Breast epithelium (tissue), 4 donors: ENCODE measurements at regions not wholly inside any gene's neighbourhood (a gene's known extent, or its start where the extent isn't known, plus 50 kb on each side); places are given as distances from the start of the nearest gene placed in this dataset.
"Not testable (repeated sequence)": the region's sequence is repeated elsewhere in the genome, so short reads cannot be mapped to it uniquely, and the experiment has no call there.

Experiments
- DNase-seq, 2 donors: peaks; one replicate each; pipeline ENCODE4 v3.0.0-alpha.2; 2019; ENCODE audit warnings: low spot score in 2 of 2
- H3K27ac ChIP-seq, 2 donors: fragments of 200-600 bp; sonication (generic) in 1 of 2; one replicate each; pipeline ENCODE4 v1.5.1; 2016 to 2019; ENCODE audit warnings: mild to moderate bottlenecking in 1 of 2
- H3K27me3 ChIP-seq, 2 donors: fragments of 200-600 bp; sonication (generic) in 1 of 2; one replicate each; pipeline versions ENCODE4 v1.5.1 to v1.6.0; 2017 to 2019; ENCODE audit warnings: control low read depth in 1 of 2, mild to moderate bottlenecking in 1 of 2
- H3K36me3 ChIP-seq: fragments of 200-600 bp; one replicate; pipeline ENCODE4 v1.5.1; 2019
- H3K4me1 ChIP-seq, 2 donors: fragments of 200-600 bp; sonication (generic); one replicate each; pipeline ENCODE4 v1.5.1; 2016 to 2019; ENCODE audit warnings: control low read depth in 1 of 2
- H3K4me3 ChIP-seq, 3 donors: fragments of 200-600 bp; sonication (generic); 1 replicate in 2 of 3; 2 replicates in 1 of 3; pipeline ENCODE4 v1.5.1; 2016 to 2019; ENCODE audit warnings: mild to moderate bottlenecking in 3 of 3, moderate library complexity in 2 of 3
- H3K9me3 ChIP-seq, 2 donors: fragments of 200-600 bp; sonication (generic) in 1 of 2; one replicate each; pipeline ENCODE4 v1.5.1; 2016 to 2019; ENCODE audit warnings: control low read depth in 1 of 2
- CTCF ChIP-seq, 3 donors: fragments of 450-650 bp; IDR thresholded peaks; one replicate each; pipeline ENCODE4 v1.5.1; 2016 to 2017; ENCODE audit warnings: antibody characterized with exemption in 3 of 3, mild to moderate bottlenecking in 3 of 3, moderate library complexity in 3 of 3
- POLR2A ChIP-seq: fragments of 450-650 bp; IDR thresholded peaks from one replicate; pipeline ENCODE4 v1.6.1; 2016; ENCODE audit warnings: antibody characterized with exemption, mild to moderate bottlenecking, moderate library complexity
- POLR2AphosphoS5 ChIP-seq, 3 donors: sonication (generic); formaldehyde crosslinking; IDR thresholded peaks; one replicate each; pipeline ENCODE4 v1.6.1; 2017; ENCODE audit warnings: antibody characterized with exemption in 3 of 3
- intact Hi-C: fragments of 100-400 bp; cut with DNase I; formaldehyde crosslinking; loops from one replicate; pipeline ENCODE4 v1.15.1; 2023; ENCODE audit warnings: low total_unique reads

DNA sequence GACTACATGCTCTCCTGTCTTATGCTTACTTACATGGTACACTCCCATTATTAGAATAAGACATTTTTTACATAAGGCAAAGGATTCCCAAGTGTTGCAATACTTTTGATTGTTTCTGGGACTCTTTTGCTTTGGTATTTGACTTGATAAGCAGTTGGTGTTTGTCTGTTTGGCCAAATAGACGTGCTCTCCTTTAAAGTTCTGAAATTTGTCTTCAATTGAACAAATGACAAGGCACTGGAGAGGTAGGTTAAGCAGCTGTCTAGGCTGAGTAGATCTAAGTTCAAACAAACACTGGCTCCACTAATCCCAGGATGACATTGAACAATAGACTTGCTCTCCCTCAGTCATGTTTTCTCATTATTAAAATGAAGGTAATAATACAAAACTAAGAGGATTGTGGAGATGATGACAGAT is 430.5 kb downstream of the STK39 start:
- intact Hi-C loops, result no loop called here
- H3K36me3 ChIP-seq, result no peaks in the 10 kb centered on the region

DNA sequence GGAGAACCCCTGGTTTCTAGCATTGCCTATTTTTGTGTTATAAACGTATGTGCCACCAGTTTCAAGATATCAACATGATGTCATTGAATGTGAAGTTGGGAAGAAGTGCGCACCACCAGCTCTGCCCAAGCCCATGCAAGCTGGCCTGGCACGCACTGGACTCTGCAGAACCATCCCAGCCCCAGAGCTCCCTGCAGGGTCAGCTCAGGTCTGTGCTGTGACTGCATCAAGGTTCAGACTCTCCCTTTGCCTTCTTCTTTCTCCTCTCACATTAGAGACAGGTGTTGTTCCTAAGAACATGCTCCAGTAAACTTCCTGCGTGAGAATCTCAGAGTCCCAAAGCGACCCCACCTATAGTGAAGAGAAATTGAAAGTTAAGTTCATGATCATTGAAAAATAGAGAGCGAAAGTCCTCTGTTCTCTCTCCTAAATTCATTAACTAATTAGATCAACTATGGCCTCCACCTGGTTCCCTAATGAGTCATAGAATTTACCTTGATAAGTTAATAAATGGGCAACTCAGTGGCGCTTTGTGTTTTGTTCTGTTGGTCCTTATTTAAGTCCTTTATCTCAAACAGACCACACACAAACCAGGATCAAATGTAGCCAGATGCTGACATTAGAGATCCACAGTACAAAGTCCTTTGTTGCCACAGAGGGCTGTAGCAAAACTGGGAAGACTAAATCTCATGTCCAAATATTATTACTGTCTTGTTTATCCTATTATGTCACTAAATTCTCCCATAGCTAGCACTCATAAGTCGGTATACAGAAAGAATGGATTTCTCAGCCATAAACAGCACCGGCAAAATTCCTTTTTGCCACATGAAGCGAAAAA is 432.3 kb downstream of the STK39 start:
- no peaks in the 10 kb centered on the region for H3K9me3 ChIP-seq
- no peak for DNase-seq
- H3K27me3 ChIP-seq, result no peaks in the 10 kb centered on the region
- TF ChIP-seq POLR2A, result no peak
- TF ChIP-seq POLR2AphosphoS5 (IDR thresholded peaks at IDR 0.05), result no peak
- TF ChIP-seq CTCF (IDR thresholded peaks at IDR 0.05), result no peak
- intact Hi-C loops, result no loop called here
- H3K4me1 ChIP-seq, result no peaks in the 10 kb centered on the region
- no peak overlapping the region for H3K27ac ChIP-seq
- no peaks in the 10 kb centered on the region for H3K36me3 ChIP-seq
- no peak overlapping the region for H3K4me3 ChIP-seq

More for the DNA sequence above, 430.5 kb downstream of the STK39 start:
- H3K4me3 ChIP-seq, result no peak overlapping the region
- H3K4me1 ChIP-seq, result no peaks in the 10 kb centered on the region
- H3K27ac ChIP-seq, result no peak overlapping the region
- no peaks in the 10 kb centered on the region for H3K27me3 ChIP-seq
- H3K9me3 ChIP-seq, result no peaks in the 10 kb centered on the region
- DNase-seq, result no peak
- TF ChIP-seq POLR2A (no peak), POLR2AphosphoS5 (IDR thresholded peaks at IDR 0.05) (no peak), CTCF (IDR thresholded peaks at IDR 0.05) (no peak)

DNA sequence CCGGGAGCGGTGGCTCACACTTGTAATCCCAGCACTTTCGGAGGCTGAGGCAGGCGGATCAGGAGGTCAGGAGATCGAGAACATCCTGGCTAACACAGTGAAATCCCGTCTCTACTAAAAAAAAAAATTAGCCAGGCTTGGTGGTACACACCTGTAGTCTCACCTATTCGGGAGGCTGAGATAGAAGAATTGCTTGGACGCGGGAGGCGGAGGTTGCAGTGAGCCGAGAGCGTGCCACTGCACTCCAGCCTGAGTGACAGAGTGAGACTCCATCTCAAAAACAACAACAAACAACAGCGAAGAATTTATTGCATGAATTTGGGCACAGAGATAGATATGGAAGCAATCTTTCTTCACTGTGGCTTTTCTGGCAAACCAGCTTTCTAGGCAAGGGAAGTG is 432.9 kb downstream of the STK39 start:
- H3K27ac ChIP-seq, intact Hi-C loops: not testable (repeated sequence)

GRCh38 chr2:167809799-167810198 is 437.6 kb downstream of the STK39 start:
- intact Hi-C loops, H3K27ac ChIP-seq, DNase-seq, H3K4me3 ChIP-seq, H3K4me1 ChIP-seq, H3K36me3 ChIP-seq, H3K9me3 ChIP-seq, H3K27me3 ChIP-seq: not testable (repeated sequence)

More for the DNA sequence above, 432.9 kb downstream of the STK39 start:
- H3K27me3 ChIP-seq, H3K36me3 ChIP-seq, H3K4me3 ChIP-seq, DNase-seq, H3K4me1 ChIP-seq, H3K9me3 ChIP-seq: not testable (repeated sequence)

DNA sequence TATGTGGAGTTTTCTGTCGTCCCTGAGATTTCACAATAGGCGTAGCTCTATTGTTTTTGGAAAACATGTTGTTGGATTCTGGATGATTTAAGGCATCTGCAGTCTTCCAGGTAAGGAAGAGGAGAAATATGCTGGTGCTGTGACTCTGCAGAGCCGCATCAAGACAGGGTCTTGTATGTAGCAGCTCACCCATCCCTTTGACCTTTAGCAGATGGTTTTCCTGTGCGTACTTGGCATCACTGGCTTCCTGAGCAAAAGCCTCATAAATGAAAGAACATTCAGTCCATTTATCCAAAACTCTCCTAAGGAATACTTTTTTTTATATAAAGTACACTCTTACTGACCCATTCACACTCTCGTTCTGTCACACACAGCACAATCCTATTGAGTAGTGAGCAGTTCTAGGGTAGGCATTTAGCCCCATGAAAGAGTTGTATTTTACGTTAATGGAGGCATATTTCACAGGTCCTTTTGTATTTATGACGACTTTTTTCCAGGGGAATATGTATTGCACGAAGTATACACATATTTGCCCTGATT is 443.9 kb downstream of the STK39 start:
- H3K9me3 ChIP-seq, result no peaks in the 10 kb centered on the region
- TF ChIP-seq CTCF (IDR thresholded peaks at IDR 0.05) (no peak), POLR2A (no peak)
- no peaks in the 10 kb centered on the region for H3K36me3 ChIP-seq
- intact Hi-C loops, result no loop called here
- no peak overlapping the region for H3K4me3 ChIP-seq
- H3K4me1 ChIP-seq, result no peaks in the 10 kb centered on the region
- no peak overlapping the region for H3K27ac ChIP-seq
- no peaks in the 10 kb centered on the region for H3K27me3 ChIP-seq
- no peak for DNase-seq

DNA sequence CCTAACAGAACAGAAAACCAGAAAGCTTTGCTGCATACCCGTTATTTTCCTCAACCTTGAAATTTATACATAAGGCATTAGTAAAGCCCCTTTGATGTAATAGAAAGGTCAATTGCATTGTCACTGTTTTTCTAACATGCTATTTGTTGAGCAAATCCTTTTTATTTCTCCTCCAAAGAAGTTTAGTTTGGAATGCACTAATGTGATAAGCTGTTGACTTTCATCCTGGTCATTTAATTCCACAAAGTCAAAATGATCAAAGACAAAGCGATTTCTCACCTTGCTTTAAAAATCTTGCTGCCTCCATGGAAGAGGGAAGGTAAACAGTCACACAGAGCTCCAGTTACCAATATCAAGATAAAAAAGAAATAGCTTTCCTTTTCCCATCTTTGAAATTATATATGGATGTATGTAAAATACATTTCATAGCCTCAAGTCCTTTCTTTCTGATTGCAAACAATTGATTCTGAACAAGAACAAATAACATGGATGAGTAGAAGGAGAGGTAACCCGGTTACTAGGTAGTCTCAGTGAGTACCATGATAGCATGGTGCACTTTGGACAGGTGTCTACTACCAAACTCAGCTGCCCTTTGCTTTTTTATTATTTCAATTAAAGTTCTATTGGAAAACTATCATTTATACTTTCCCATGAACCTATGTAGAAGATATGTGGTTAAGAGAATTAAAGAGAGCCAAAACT is 452.7 kb downstream of the STK39 start:
- H3K27ac ChIP-seq, result no peak overlapping the region
- intact Hi-C loops, result no loop called here
- no peaks in the 10 kb centered on the region for H3K4me1 ChIP-seq
- H3K4me3 ChIP-seq, result no peak overlapping the region
- no peaks in the 10 kb centered on the region for H3K27me3 ChIP-seq
- H3K36me3 ChIP-seq, result no peaks in the 10 kb centered on the region
- TF ChIP-seq POLR2A (no peak), CTCF (IDR thresholded peaks at IDR 0.05) (no peak), POLR2AphosphoS5 (IDR thresholded peaks at IDR 0.05) (no peak)
- no peaks in the 10 kb centered on the region for H3K9me3 ChIP-seq
- no peak for DNase-seq
